Spleen (tissue), 11 donors: ENCODE measurements at regions not wholly inside any gene's neighbourhood (a gene's known extent, or its start where the extent isn't known, plus 50 kb on each side); places are given as distances from the start of the nearest gene placed in this dataset.
"Not testable (repeated sequence)": the region's sequence is repeated elsewhere in the genome, so short reads cannot be mapped to it uniquely, and the experiment has no call there.

Experiments
- DNase-seq: peaks from one replicate; pipeline ENCODE4 v3.0.0-alpha.2; 2020
- H3K27ac ChIP-seq, 8 donors: fragments of 200-600 bp; sonication (generic) in 7 of 8; 1 replicate in 4 of 8; 2 replicates in 4 of 8; pipeline versions ENCODE4 v1.5.0 to v1.8.0; 2016 to 2021; ENCODE audit warnings: inconsistent platforms in 4 of 8, mild to moderate bottlenecking in 4 of 8, moderate library complexity in 1 of 8
- H3K27me3 ChIP-seq, 7 donors: fragments of 200-600 bp; sonication (generic) in 6 of 7; replicated peaks in 1 of 7; 1 replicate in 4 of 7; 2 replicates in 3 of 7; pipeline versions ENCODE4 v1.5.0 to v1.8.0; 2016 to 2021; ENCODE audit warnings: inconsistent platforms in 3 of 7, mild to moderate bottlenecking in 1 of 7
- H3K36me3 ChIP-seq, 6 donors: fragments of 200-600 bp; sonication (generic) in 5 of 6; 1 replicate in 4 of 6; 2 replicates in 2 of 6; pipeline versions ENCODE4 v1.5.0 to v1.8.0; 2016 to 2021; ENCODE audit warnings: inconsistent platforms in 2 of 6
- H3K4me1 ChIP-seq, 6 donors: fragments of 200-600 bp; sonication (generic) in 5 of 6; 1 replicate in 3 of 6; 2 replicates in 3 of 6; pipeline versions ENCODE4 v1.5.0 to v1.8.0; 2016 to 2021; ENCODE audit warnings: inconsistent platforms in 3 of 6
- H3K4me3 ChIP-seq, 8 donors: fragments of 200-600 bp; sonication (generic) in 7 of 8; 1 replicate in 4 of 8; 2 replicates in 4 of 8; pipeline versions ENCODE4 v1.5.0 to v1.8.0; 2016 to 2021; ENCODE audit warnings: inconsistent platforms in 4 of 8, mild to moderate bottlenecking in 4 of 8, moderate library complexity in 2 of 8
- H3K9me3 ChIP-seq, 8 donors: fragments of 200-600 bp; sonication (generic) in 7 of 8; 1 replicate in 4 of 8; 2 replicates in 4 of 8; pipeline versions ENCODE4 v1.5.0 to v1.8.0; 2016 to 2021; ENCODE audit warnings: inconsistent platforms in 4 of 8
- CTCF ChIP-seq, 11 experiments: fragments of 200-600 bp in 7 of 11; fragments of 450-650 bp in 4 of 11; sonication (generic) in 4 of 11; IDR thresholded peaks in 8 of 11; conservative IDR thresholded peaks in 3 of 11; 1 replicate in 7 of 11; 2 replicates in 4 of 11; pipeline versions ENCODE4 v1.4.0 to v1.8.0; 2016 to 2021; ENCODE audit warnings: antibody characterized with exemption in 11 of 11, inconsistent platforms in 4 of 11, mild to moderate bottlenecking in 1 of 11
- POLR2A ChIP-seq, 3 donors: fragments of 450-650 bp; IDR thresholded peaks; one replicate each; pipeline ENCODE4 v1.5.1; 2017; ENCODE audit warnings: antibody characterized with exemption in 3 of 3, mild to moderate bottlenecking in 1 of 3
- POLR2AphosphoS5 ChIP-seq, 3 donors: sonication (generic); formaldehyde crosslinking; IDR thresholded peaks; one replicate each; pipeline ENCODE4 v1.5.1; 2017; ENCODE audit warnings: antibody characterized with exemption in 3 of 3
- WGBS, 5 donors: extraction: QIAGEN DNeasy Blood & Tissue Kit in 3 of 5; methylation state at CpG; one replicate each; pipeline versions ENCODE4 v1.1.5 to v1.1.7; 2013 to 2018; 5-methylcytosine and 5-hydroxymethylcytosine counted together
- intact Hi-C: fragments of 100-400 bp; cut with DNase I; formaldehyde crosslinking; loops from one replicate; pipeline ENCODE4 v1.15.0; 2023; ENCODE audit warnings: low total_unique reads
- donor health status: healthy with polysubstance abuse.
- donor health status: DM: no; HTN: no; CAD: no; lungs with moderate emphysema.
- donor health status: DM: no; HTN: no; CAD: no.
- donor health status: Bipolar disorder and iron deficiency.
- donor health status: healthy.
- donor health status: DM: no; HTN: no; CAD: no.
- donor health status: DM: yes; HTN: yes; CAD: no.

- TF ChIP-seq POLR2AphosphoS5 (IDR thresholded peaks at IDR 0.05) (no peak), POLR2A (IDR thresholded peaks at IDR 0.05) (no peak), CTCF (IDR thresholded peaks at IDR 0.05 in 8 of 11, conservative IDR thresholded peaks at IDR 0.05 in 3 of 11) (no peak)
- DNase-seq: no peak
- 67 to 87% (median 77%) methylated on average over 4 of the region's 4 CpGs for WGBS, 5 donors
- intact Hi-C loops: no loop called here
- H3K4me1 ChIP-seq: peaks cover 0 to 11% (median 8%) of the 10 kb centered on the region in 6 donors
- H3K4me3 ChIP-seq: no peak overlapping the region
- H3K9me3 ChIP-seq: no peaks in the 10 kb centered on the region
- no peaks in the 10 kb centered on the region for H3K36me3 ChIP-seq
- H3K27ac ChIP-seq: no peak overlapping the region
- no peaks in the 10 kb centered on the region for H3K27me3 ChIP-seq
Observed at GRCh38 chr6:14896475-14896874, 349.4 kb upstream of the JARID2 start.

GRCh38 chr6:14897831-14898230 is 348.0 kb upstream of the JARID2 start:
- Histone ChIP-seq H3K36me3 (no peaks in the 10 kb centered on the region), H3K4me3 (no peak overlapping the region), H3K4me1 (peaks cover 0 to 14% (median 8%) of the 10 kb centered on the region in 6 donors), H3K27me3 (no peaks in the 10 kb centered on the region), H3K9me3 (no peaks in the 10 kb centered on the region), H3K27ac (peak overlapping the region in 1 of 8 donors; percentile 31)
- TF ChIP-seq POLR2AphosphoS5 (IDR thresholded peaks at IDR 0.05): no peak
- no peak for TF ChIP-seq POLR2A (IDR thresholded peaks at IDR 0.05)
- TF ChIP-seq CTCF (IDR thresholded peaks at IDR 0.05 in 8 of 11, conservative IDR thresholded peaks at IDR 0.05 in 3 of 11): no peak
- WGBS, 5 donors: 35 to 62% (median 40%) methylated on average over 5 of the region's 5 CpGs
- DNase-seq: no peak
- intact Hi-C loops: no loop called here

- H3K27ac ChIP-seq, H3K27me3 ChIP-seq, DNase-seq, H3K9me3 ChIP-seq, H3K36me3 ChIP-seq, H3K4me3 ChIP-seq, intact Hi-C loops: not testable (repeated sequence)
- H3K4me1 ChIP-seq: peaks cover 0 to 28% (median 20%) of the 10 kb centered on the region in 6 donors
- 60 to 84% (median 80%) methylated on average over 4 of the region's 4 CpGs for WGBS, 5 donors
Observed at GRCh38 chr6:14899441-14899840, 346.4 kb upstream of the JARID2 start.

GRCh38 chr6:14900919-14901318 is 344.9 kb upstream of the JARID2 start:
- no peak for DNase-seq
- H3K27me3 ChIP-seq: no peaks in the 10 kb centered on the region
- H3K4me1 ChIP-seq: peaks cover 0 to 28% (median 20%) of the 10 kb centered on the region in 6 donors
- intact Hi-C loops: no loop called here
- H3K36me3 ChIP-seq: no peaks in the 10 kb centered on the region
- no peak overlapping the region for H3K4me3 ChIP-seq
- WGBS, 5 donors: 89 to 96% (median 93%) methylated on average over 9 of the region's 9 CpGs
- H3K9me3 ChIP-seq: no peaks in the 10 kb centered on the region
- TF ChIP-seq POLR2AphosphoS5 (IDR thresholded peaks at IDR 0.05) (no peak), POLR2A (IDR thresholded peaks at IDR 0.05) (no peak), CTCF (IDR thresholded peaks at IDR 0.05 in 8 of 11, conservative IDR thresholded peaks at IDR 0.05 in 3 of 11) (no peak)
- no peak overlapping the region for H3K27ac ChIP-seq
